Thyroid gland (tissue), 4 donors: ENCODE measurements at regions not wholly inside any gene's neighbourhood (a gene's known extent, or its start where the extent isn't known, plus 50 kb on each side); places are given as distances from the start of the nearest gene placed in this dataset.

ENCODE experiments used
- POLR2A ChIP-seq, 2 donors: fragments of 450-650 bp; IDR thresholded peaks; one replicate each; pipeline ENCODE4 v1.6.1; 2017; ENCODE audit warnings: antibody characterized with exemption in 2 of 2, mild to moderate bottlenecking in 2 of 2, moderate library complexity in 1 of 2
- TF ChIP-seq, protein P1 (sequence below), 6 experiments: fragments of 200-600 bp in 3 of 6; fragments of 450-650 bp in 3 of 6; sonication (generic) in 3 of 6; IDR thresholded peaks; one replicate each; pipeline ENCODE4 v1.5.1; 2016 to 2019; ENCODE audit warnings: antibody characterized with exemption in 6 of 6, mild to moderate bottlenecking in 2 of 6, inconsistent platforms in 1 of 6, moderate library complexity in 1 of 6

- no peak for TF ChIP-seq POLR2A (IDR thresholded peaks at IDR 0.05)
- TF ChIP-seq, protein P1, sequence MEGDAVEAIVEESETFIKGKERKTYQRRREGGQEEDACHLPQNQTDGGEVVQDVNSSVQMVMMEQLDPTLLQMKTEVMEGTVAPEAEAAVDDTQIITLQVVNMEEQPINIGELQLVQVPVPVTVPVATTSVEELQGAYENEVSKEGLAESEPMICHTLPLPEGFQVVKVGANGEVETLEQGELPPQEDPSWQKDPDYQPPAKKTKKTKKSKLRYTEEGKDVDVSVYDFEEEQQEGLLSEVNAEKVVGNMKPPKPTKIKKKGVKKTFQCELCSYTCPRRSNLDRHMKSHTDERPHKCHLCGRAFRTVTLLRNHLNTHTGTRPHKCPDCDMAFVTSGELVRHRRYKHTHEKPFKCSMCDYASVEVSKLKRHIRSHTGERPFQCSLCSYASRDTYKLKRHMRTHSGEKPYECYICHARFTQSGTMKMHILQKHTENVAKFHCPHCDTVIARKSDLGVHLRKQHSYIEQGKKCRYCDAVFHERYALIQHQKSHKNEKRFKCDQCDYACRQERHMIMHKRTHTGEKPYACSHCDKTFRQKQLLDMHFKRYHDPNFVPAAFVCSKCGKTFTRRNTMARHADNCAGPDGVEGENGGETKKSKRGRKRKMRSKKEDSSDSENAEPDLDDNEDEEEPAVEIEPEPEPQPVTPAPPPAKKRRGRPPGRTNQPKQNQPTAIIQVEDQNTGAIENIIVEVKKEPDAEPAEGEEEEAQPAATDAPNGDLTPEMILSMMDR (IDR thresholded peaks at IDR 0.05): no peak
These were observed 157.9 kb downstream of the SUCNR1 start for GRCh38 chr3:152031321-152031720.
